Choroid plexus epithelial cell (primary cell): ENCODE measurements at regions not wholly inside any gene's neighbourhood (a gene's known extent, or its start where the extent isn't known, plus 50 kb on each side); places are given as distances from the start of the nearest gene placed in this dataset.

Source experiments
- DNase-seq: peaks from one replicate; pipeline ENCODE4 v3.0.0-alpha.2; 2010; ENCODE audit warnings: low read depth
- H3K4me3 ChIP-seq: 2 replicates; pipeline ENCODE4 v1.5.1; 2011; ENCODE audit warnings: low read depth, mild to moderate bottlenecking, control low read depth, low read length, moderate library complexity
- CTCF ChIP-seq: conservative IDR thresholded peaks from 2 replicates; pipeline ENCODE4 v1.5.1; 2011; ENCODE audit warnings: low read depth, mild to moderate bottlenecking, control low read depth, inconsistent platforms, low read length, moderate library complexity

DNA sequence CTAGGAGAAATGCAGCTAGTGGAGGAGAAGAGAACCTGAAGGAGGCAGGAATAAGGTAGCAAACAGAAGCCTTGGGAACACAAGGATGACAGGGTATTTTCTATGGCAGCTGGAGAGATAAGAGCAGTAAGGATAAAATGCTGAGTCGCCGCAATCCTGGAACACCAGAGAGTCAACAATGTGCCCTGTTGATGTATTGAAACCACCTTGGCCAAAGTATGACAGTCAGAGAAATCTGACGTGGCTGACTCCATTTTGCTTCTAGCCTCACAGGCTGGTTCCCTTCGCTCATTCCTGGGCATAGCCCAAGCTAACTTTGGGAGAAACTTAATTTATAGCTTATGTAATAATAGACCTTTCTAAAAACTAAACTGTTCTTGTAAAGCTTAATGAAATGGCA, 56.6 kb upstream of the C4orf54 start:
- TF ChIP-seq CTCF = no peak
- H3K4me3 ChIP-seq = no peak overlapping the region

DNA sequence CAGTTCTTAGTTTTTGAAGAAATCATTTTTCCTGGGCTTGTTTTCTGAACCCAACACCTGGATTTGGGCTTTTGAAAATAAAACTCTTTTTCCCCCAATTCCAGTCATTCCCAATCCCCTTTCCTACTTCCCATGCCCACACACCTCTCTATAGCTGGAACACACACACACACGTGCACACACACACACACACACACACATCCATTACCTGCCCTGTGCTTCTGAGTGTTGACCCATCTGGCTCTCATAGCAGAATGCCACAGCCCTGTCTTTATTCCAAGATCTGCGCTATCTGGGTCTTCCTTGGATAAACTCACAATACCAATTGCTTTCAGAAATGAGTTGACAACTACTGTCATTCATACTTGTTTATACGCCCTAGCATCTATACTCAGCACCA, 54.9 kb upstream of the C4orf54 start:
- DNase-seq = no peak
- H3K4me3 ChIP-seq = no peak overlapping the region
- no peak for TF ChIP-seq CTCF

More for the DNA sequence above, 56.6 kb upstream of the C4orf54 start:
- DNase-seq = no peak

DNA sequence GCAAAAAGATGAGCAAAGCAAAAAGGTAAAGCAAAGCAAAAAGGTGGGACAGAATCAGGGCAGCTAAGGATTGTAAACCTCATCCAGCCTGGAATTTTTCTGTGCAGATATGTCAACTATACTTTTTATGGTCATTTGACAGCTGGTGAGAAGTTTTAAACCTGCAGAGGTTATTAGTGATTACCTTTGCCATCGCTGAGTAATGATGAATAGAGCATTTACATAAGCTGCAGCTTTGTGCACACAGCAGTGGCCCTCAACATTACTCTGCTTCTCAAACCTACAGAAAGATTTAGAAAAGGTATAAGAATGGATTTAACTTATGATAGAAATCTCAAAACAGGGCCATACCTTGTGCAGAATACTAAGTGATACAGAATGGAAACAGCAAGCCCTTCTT, 54.5 kb upstream of the C4orf54 start:
- no peak for TF ChIP-seq CTCF
- no peak for DNase-seq

GRCh38 chr4:99711657-99712056, 54.0 kb upstream of the C4orf54 start:
- no peak for DNase-seq
- H3K4me3 ChIP-seq = no peak overlapping the region
- no peak for TF ChIP-seq CTCF

More for the DNA sequence above, 54.5 kb upstream of the C4orf54 start:
- no peak overlapping the region for H3K4me3 ChIP-seq

DNA sequence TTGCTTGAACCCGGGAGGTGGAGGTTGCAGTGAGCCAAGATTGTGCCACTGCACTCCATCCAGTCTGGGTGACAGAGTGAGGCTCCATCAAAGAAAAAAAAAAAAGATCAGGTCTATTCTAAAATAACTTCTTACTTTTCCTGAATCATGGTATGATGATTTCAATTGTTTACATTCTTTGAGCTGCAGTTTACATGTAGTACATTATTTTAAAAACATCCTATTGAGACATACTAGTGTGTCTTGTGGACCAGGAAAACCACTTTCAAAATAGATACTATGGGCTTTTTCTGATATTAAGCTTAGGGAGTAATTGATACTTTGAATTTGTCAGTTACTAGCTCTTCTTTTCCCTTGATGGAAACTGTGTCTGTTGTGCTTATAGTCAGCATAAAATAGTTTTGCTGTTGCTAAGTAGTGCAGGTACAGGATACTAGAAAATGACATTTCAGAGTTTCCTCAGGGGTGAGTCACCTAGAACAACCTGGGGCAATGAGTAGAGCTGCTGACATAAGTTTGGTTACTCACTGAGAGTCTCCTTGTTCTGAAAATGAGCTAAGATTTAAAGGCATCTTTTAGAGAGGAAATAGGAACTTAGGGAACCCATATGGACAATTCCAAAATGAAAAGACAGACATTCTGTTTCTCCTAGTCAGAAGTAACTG, 53.2 kb upstream of the C4orf54 start:
- no peak for DNase-seq
- no peak for TF ChIP-seq CTCF
- H3K4me3 ChIP-seq = no peak overlapping the region

DNA sequence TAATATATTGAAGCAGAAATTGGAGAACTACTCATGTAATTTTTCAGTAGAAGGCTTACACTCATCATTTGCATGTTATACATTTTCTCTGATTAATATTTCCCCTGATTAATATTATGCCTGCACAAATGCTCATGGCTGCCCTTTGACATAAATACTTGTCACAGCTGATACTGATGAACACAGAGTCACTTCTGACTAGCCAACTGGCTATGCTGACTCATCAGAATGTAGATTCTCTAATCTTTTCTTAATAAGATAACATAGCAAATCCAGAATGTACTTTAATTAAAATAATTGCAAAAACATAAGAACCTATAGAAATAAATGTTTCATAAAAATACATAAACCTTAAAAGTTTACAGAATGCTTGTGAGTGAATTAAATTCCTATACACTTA, 52.4 kb upstream of the C4orf54 start:
- no peak overlapping the region for H3K4me3 ChIP-seq
- TF ChIP-seq CTCF = no peak
- DNase-seq = no peak

- TF ChIP-seq CTCF = no peak
- no peak for DNase-seq
- no peak overlapping the region for H3K4me3 ChIP-seq
Observed at GRCh38 chr4:99708551-99708950, 50.9 kb upstream of the C4orf54 start.
